ENCODE measurements at regions not wholly inside any gene's neighbourhood (a gene's known extent, or its start where the extent isn't known, plus 50 kb on each side); places are given as distances from the start of the nearest gene placed in this dataset.

- no peak for DNase-seq
Observed at GRCh38 chr5:162325143-162325727, 257.7 kb downstream of the GABRG2 start.

DNA sequence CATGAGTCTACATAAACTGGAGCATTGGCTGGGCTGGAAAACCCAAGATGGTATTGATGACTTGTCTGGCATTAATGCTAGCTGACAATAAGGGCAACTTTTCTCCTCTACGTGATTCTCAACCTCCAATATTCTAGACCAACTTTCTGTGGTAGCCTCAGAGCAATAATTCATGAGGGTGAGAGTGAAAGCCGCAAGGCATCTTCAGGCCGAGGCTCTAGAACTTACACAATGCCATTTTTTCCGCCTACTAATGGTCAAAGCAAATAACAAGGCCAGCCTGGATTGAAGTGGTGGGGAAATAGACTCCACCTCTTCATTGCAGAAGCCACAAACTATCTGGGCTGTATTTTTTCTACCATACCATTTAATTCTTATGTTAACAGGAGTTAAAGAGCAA, 267.4 kb downstream of the GABRG2 start:
- DNase-seq: no peak

GRCh38 chr5:162360373-162360931, 292.9 kb downstream of the GABRG2 start:
- DNase-seq: no peak

DNA sequence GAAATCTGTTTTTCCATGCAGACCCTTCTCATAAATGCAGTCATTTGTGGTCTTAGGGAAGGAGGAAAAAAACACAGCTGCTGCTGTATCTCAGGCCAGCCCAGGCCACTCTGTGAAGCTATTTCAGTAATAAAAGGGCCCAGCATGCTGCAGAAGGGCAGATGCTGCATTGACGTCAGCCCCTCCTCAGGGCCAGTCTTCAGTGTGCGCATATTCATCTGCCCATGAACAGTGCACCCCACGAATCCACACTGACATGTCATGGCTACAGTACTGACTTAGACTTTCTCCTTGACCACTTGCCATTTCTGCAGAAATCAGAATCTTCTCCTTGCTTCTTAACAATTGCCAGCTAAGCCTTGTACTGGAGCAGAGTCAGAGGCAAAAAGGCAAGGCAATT, 304.7 kb downstream of the GABRG2 start:
- no peak for DNase-seq

DNA sequence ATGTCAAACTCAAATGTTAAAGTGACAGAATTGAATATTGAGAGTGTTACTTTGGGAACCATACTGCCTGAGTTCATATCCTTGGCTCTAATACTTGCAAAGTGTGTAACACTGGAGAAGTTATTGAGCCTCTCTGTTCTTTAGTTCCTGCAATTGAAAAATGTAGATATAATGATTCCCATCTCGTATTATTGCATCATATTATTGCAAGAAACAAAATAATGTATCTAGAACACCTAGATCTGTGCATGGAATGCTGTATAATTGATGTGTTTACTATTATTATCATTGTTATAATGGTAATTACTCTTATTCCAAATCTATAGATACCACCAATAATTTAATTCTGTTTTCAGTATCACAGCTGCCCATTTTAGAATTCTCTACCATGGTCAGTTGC, 310.3 kb downstream of the GABRG2 start:
- no peak for DNase-seq

- DNase-seq: no peak
Observed at GRCh38 chr5:162382839-162383238, 315.3 kb downstream of the GABRG2 start.

GRCh38 chr5:162384225-162384624, 316.7 kb downstream of the GABRG2 start:
- DNase-seq: no peak

- DNase-seq: no peak
Observed at GRCh38 chr5:162391833-162392232, 324.3 kb downstream of the GABRG2 start.

DNA sequence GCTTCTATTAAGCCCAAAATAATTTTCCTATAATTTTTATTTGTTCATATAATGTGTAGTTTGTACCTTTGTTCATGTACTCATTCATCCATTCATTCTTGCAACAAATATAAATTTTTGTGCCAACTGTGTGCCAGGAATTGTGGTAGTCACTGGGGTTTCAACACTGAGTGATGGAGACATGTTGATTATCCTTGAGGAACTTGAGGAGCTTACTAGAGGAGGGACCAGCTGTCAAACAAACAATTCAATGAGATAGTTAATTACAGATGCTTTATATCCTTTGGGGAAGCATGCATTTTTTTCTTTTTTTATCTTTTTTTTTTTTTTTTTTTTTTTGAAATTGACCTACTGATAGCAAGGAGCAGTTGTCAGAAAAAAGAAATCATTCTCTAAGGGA, 324.8 kb downstream of the GABRG2 start:
- no peak for DNase-seq

DNA sequence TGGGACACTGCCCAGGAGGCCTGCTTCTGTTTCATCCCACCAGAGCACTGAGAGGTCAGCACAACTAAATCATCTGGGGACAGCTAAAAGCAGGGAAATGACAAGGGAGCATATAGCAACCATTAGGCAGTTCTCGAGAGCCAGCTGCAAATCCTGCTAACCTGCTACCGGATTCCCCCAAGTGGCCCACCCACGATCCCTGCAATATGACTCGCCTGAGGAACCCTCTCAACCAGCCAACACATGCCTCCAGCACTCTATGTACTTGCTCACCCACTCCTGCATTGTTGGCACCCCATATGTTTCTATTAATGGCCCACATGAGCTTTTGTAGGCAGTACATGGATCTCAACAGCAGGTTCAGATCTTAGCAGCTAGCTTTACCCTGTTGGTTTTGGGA, 326.0 kb downstream of the GABRG2 start:
- no peak for DNase-seq

DNA sequence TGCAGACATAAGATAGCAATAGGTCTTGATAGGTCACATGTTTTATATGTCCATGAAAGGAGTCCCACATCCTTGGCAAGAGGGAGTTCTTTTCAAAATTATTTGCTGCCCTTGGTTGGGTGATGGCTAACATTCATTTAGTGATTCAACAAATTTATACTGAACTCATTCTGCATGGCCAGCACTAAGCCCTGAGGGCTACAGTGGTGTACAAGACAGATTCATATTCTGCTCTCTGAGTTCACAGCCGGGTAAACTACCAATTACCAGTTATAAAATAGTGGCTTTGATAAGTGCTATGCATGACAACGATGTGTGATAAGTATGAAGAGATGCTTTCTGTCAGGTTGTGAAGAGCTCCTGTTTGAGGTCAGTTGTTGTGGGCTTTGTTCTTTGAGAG, 340.0 kb downstream of the GABRG2 start:
- DNase-seq: no peak

- DNase-seq: no peak
Observed at GRCh38 chr5:162410365-162410764, 342.8 kb downstream of the GABRG2 start.

GRCh38 chr5:162429142-162429541, 361.6 kb downstream of the GABRG2 start:
- DNase-seq: no peak

GRCh38 chr5:162434281-162434680, 366.7 kb downstream of the GABRG2 start:
- DNase-seq: no peak

GRCh38 chr5:162436055-162436454, 368.5 kb downstream of the GABRG2 start:
- DNase-seq: no peak

DNA sequence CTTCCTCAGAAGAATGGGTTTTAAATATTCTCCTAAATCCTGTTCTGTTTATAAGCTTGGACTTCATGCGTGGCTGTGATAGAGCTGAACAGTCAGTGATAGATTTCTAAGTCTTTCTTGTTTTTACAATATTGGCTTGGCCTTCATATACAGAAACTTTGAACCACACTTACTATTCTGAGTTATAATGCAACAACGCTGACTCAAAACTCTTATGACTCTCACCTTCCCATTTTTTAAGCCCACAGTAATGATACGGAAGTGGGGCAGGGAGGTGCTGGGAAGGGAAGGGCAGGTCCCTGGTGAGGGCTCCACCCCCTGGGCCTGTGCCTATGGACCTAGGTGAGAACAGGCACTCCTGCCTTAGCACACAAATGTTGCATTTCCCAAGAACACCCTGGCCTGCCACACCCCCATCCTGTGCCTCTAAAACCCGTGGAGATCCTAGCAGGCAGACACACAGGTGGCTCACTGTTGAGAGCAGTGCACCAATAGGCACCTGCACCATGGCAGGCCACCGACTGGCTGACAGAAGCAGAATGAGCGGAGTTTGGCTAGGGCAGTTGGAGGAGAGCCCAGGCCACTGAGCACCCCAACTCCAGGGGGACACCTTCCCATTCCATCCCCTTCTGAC, 376.7 kb downstream of the GABRG2 start:
- no peak for DNase-seq

DNA sequence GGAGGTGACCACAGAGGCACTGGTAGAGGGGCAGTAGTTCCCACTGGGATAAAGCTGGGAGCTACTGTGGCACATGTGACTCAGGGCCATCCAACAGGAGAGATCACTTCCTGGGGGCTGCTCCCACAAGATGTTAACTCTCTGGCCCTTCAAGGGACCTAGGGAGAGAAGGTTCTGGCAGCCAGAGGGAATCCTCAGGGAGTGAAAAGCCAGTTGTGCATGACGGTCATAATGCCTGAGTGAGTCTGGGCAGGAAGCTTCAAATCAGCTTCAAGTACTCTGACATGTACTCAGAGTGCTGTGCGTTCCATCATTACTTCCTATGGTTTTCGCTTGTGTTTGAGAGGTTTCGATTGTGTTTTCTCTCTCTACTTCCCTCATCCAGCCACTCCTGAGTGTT, 388.5 kb downstream of the GABRG2 start:
- no peak for DNase-seq

DNA sequence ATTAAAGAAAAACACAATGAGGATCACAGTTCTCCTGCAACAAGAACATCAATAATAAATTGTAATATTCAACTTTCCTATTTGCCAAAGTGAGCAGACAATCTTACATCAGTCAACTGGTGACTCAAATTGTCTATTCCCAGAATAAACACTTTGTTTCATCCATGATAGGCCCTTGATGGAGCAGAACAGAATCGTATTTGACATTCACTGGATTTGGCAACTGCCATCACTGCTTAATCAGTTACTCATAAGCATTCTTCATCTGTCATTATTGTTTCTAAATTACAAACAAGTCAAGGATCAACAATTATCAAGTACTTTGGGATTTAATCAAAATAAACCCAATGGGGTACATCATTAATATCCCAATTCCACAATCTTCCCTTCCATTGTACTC, 398.4 kb downstream of the GABRG2 start:
- DNase-seq: no peak

GRCh38 chr5:162473041-162473714, 405.6 kb downstream of the GABRG2 start:
- no peak for DNase-seq

- no peak for DNase-seq
Observed at GRCh38 chr5:162474239-162474638, 406.7 kb downstream of the GABRG2 start.

GRCh38 chr5:162484095-162484494, 416.5 kb downstream of the GABRG2 start:
- no peak for DNase-seq

GRCh38 chr5:162484986-162485385, 417.4 kb downstream of the GABRG2 start:
- DNase-seq: no peak

GRCh38 chr5:162485666-162486292, 418.2 kb downstream of the GABRG2 start:
- DNase-seq: no peak

Measured in activated T-cell treated with anti-CD3 and anti-CD28 coated beads for 4 hours (primary cell).